Inferior parietal cortex (tissue), 1 donor: ENCODE measurements at regions not wholly inside any gene's neighbourhood (a gene's known extent, or its start where the extent isn't known, plus 50 kb on each side); places are given as distances from the start of the nearest gene placed in this dataset.
"Not testable (repeated sequence)": the region's sequence is repeated elsewhere in the genome, so short reads cannot be mapped to it uniquely, and the experiment has no call there.

Source experiments
- DNase-seq: peaks from one replicate; pipeline ENCODE4 v3.0.0-alpha.2; 2016; ENCODE audit errors: extremely low spot score

- no peak for DNase-seq
Measured at GRCh38 chr6:113744861-113745260, 112.3 kb upstream of the MARCKS start.

- DNase-seq: no peak
Measured at GRCh38 chr6:113750151-113750855, 106.8 kb upstream of the MARCKS start.

GRCh38 chr6:113754291-113754690, 102.9 kb upstream of the MARCKS start:
- no peak for DNase-seq

GRCh38 chr6:113755449-113756289, 101.5 kb upstream of the MARCKS start:
- DNase-seq: no peak

GRCh38 chr6:113756290-113756665, 100.9 kb upstream of the MARCKS start:
- DNase-seq: no peak

- DNase-seq: no peak
Measured at GRCh38 chr6:113758214-113758613, 98.9 kb upstream of the MARCKS start.

- no peak for DNase-seq
Measured at GRCh38 chr6:113758826-113759574, 98.1 kb upstream of the MARCKS start.

- DNase-seq: no peak
Measured at GRCh38 chr6:113762641-113763040, 94.5 kb upstream of the MARCKS start.

- DNase-seq: no peak
Measured at GRCh38 chr6:113763311-113763766, 93.8 kb upstream of the MARCKS start.

- no peak for DNase-seq
Measured at GRCh38 chr6:113763876-113764275, 93.3 kb upstream of the MARCKS start.

- no peak for DNase-seq
Measured at GRCh38 chr6:113765909-113766308, 91.2 kb upstream of the MARCKS start.

GRCh38 chr6:113767985-113768384, 89.2 kb upstream of the MARCKS start:
- DNase-seq: no peak

GRCh38 chr6:113772961-113773360, 84.2 kb upstream of the MARCKS start:
- DNase-seq: no peak

GRCh38 chr6:113774127-113774825, 82.9 kb upstream of the MARCKS start:
- DNase-seq: no peak

GRCh38 chr6:113776998-113777397, 80.1 kb upstream of the MARCKS start:
- DNase-seq: no peak

- no peak for DNase-seq
Measured at GRCh38 chr6:113777601-113778000, 79.5 kb upstream of the MARCKS start.

GRCh38 chr6:113779656-113780055, 77.5 kb upstream of the MARCKS start:
- no peak for DNase-seq

- no peak for DNase-seq
Measured at GRCh38 chr6:113782636-113783035, 74.5 kb upstream of the MARCKS start.

GRCh38 chr6:113786168-113786567, 71.0 kb upstream of the MARCKS start:
- DNase-seq: no peak

GRCh38 chr6:113788586-113788985, 68.6 kb upstream of the MARCKS start:
- DNase-seq: no peak

GRCh38 chr6:113791225-113791624, 65.9 kb upstream of the MARCKS start:
- DNase-seq: not testable (repeated sequence)

- not testable (repeated sequence) for DNase-seq
Measured at GRCh38 chr6:113795371-113795770, 61.8 kb upstream of the MARCKS start.
